ENCODE measurements at regions not wholly inside any gene's neighbourhood (a gene's known extent, or its start where the extent isn't known, plus 50 kb on each side); places are given as distances from the start of the nearest gene placed in this dataset.

DNA sequence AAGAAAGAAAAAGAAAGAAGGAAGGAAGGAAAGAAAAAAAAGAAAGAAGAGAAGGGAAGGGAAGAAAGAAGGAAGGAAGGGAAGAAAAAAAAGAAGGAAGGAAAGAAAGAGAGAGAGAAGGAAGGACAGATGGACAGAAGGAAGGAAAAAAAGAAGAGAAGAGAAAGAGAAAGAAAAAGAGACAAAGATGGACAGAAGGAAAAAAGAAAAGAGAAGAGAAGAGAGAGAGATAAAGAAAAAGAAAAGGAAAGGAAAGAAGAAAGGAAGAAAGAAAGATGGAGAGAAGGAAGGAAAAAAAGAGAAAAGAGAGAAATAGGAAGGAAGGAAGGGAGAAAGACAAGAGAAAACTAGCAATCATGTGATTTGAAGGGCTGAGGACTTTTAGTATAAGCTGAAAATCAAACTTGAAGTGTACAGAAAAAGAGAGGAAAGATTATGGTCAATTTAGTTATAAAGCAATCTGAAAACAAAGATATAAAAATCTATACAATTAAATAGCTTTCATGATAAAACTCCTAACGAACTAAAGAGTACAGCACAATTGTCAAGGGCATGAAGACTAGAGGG, 115.3 kb downstream of the LTN1 start:
- Histone ChIP-seq H3K79me2 (ENCODE audit: insufficient read depth, low read length) (no peaks in the 10 kb centered on the region), H2AFZ (ENCODE audit: low read depth, low read length) (no peak overlapping the region), H3K27ac (ENCODE audit: low read length) (no peak overlapping the region), H3K4me3 (ENCODE audit: low read depth in 1 of 2, low read length in 2 of 2) (no peak overlapping the region), H3K4me2 (ENCODE audit: insufficient read depth, low read length) (no peak overlapping the region), H3K4me1 (ENCODE audit: insufficient read depth, low read length) (no peaks in the 10 kb centered on the region), H3K27me3 (ENCODE audit: insufficient read depth, low read length, poor library complexity) (no peaks in the 10 kb centered on the region), H3K9me3 (ENCODE audit: insufficient read depth, low read length, severe bottlenecking) (no peaks in the 10 kb centered on the region), H3K36me3 (ENCODE audit: insufficient read depth, low read length) (peaks cover 43% of the 10 kb centered on the region), H4K20me1 (ENCODE audit: insufficient read depth, low read length) (no peaks in the 10 kb centered on the region), H3K9ac (ENCODE audit: low read depth, low read length) (no peak overlapping the region)
- DNase-seq, result no peak
- no peak for ATAC-seq (ENCODE audit: insufficient read depth, low read depth)
- TF ChIP-seq EZH2 (IDR thresholded peaks at IDR 0.05; ENCODE audit: borderline replicate concordance, low read depth, low read length, severe bottlenecking) (no peak), CTCF (IDR thresholded peaks at IDR 0.05; ENCODE audit: borderline replicate concordance, extremely low read depth, low read length, poor library complexity, severe bottlenecking) (no peak)

- Histone ChIP-seq H3K36me3 (ENCODE audit: insufficient read depth, low read length) (peaks cover 30% of the 10 kb centered on the region), H3K4me1 (ENCODE audit: insufficient read depth, low read length) (no peaks in the 10 kb centered on the region), H2AFZ (ENCODE audit: low read depth, low read length) (no peak overlapping the region), H3K4me2 (ENCODE audit: insufficient read depth, low read length) (no peak overlapping the region), H3K9me3 (ENCODE audit: insufficient read depth, low read length, severe bottlenecking) (no peaks in the 10 kb centered on the region), H3K9ac (ENCODE audit: low read depth, low read length) (no peak overlapping the region), H3K27ac (ENCODE audit: low read length) (no peak overlapping the region), H3K27me3 (ENCODE audit: insufficient read depth, low read length, poor library complexity) (no peaks in the 10 kb centered on the region), H4K20me1 (ENCODE audit: insufficient read depth, low read length) (no peaks in the 10 kb centered on the region), H3K79me2 (ENCODE audit: insufficient read depth, low read length) (no peaks in the 10 kb centered on the region), H3K4me3 (ENCODE audit: low read depth in 1 of 2, low read length in 2 of 2) (no peak overlapping the region)
- TF ChIP-seq EZH2 (IDR thresholded peaks at IDR 0.05; ENCODE audit: borderline replicate concordance, low read depth, low read length, severe bottlenecking), result no peak
- no peak for TF ChIP-seq CTCF (IDR thresholded peaks at IDR 0.05; ENCODE audit: borderline replicate concordance, extremely low read depth, low read length, poor library complexity, severe bottlenecking)
- ATAC-seq (ENCODE audit: insufficient read depth, low read depth) (no peak), DNase-seq (no peak)
These were observed 117.6 kb downstream of the LTN1 start for GRCh38 chr21:28875078-28875477.

DNA sequence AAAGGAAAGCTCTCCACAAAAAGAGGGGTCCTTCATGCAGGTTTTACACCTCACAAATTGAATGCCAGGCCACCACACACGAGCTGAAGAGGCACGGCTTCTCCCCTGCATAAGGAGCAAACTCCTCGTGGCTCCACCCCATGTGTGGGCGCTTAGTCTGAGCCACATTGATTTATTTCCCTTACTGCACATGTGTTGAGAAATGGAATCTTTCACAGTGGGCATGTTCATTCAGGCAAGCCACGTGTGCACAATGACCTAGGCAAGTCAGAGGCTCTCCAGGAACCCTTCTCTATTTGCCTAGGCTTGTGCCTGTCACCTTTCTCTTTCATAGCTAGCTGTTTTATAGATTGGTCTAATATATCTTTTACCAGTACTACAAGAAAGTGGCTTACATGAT, 120.5 kb downstream of the LTN1 start:
- H2AFZ ChIP-seq (ENCODE audit: low read depth, low read length), result no peak overlapping the region
- no peak for ATAC-seq (ENCODE audit: insufficient read depth, low read depth)
- H3K27me3 ChIP-seq (ENCODE audit: insufficient read depth, low read length, poor library complexity), result no peaks in the 10 kb centered on the region
- H3K9me3 ChIP-seq (ENCODE audit: insufficient read depth, low read length, severe bottlenecking), result no peaks in the 10 kb centered on the region
- no peaks in the 10 kb centered on the region for H3K79me2 ChIP-seq (ENCODE audit: insufficient read depth, low read length)
- H3K27ac ChIP-seq (ENCODE audit: low read length), result no peak overlapping the region
- H3K36me3 ChIP-seq (ENCODE audit: insufficient read depth, low read length), result peaks cover 30% of the 10 kb centered on the region
- TF ChIP-seq CTCF (IDR thresholded peaks at IDR 0.05; ENCODE audit: borderline replicate concordance, extremely low read depth, low read length, poor library complexity, severe bottlenecking), result no peak
- TF ChIP-seq EZH2 (IDR thresholded peaks at IDR 0.05; ENCODE audit: borderline replicate concordance, low read depth, low read length, severe bottlenecking), result no peak
- H4K20me1 ChIP-seq (ENCODE audit: insufficient read depth, low read length), result no peaks in the 10 kb centered on the region
- no peaks in the 10 kb centered on the region for H3K4me1 ChIP-seq (ENCODE audit: insufficient read depth, low read length)
- no peak overlapping the region for H3K9ac ChIP-seq (ENCODE audit: low read depth, low read length)
- DNase-seq, result no peak
- H3K4me3 ChIP-seq (ENCODE audit: low read depth in 1 of 2, low read length in 2 of 2), result no peak overlapping the region
- H3K4me2 ChIP-seq (ENCODE audit: insufficient read depth, low read length), result no peak overlapping the region
